GM18861 (cell line): ENCODE measurements at regions not wholly inside any gene's neighbourhood (a gene's known extent, or its start where the extent isn't known, plus 50 kb on each side); places are given as distances from the start of the nearest gene placed in this dataset.
"Not testable (repeated sequence)": the region's sequence is repeated elsewhere in the genome, so short reads cannot be mapped to it uniquely, and the experiment has no call there.

Experiments used
- ATAC-seq: cut with Tn5 transposase; IDR thresholded peaks from one replicate; pipeline ENCODE4 v1.9.1; 2021; ENCODE audit not compliant: unreplicated experiment

- no peak for ATAC-seq
Observed at GRCh38 chr6:66128656-66129055, 421.6 kb upstream of the EYS start.

- ATAC-seq: no peak
Observed at GRCh38 chr6:66128243-66128642, 421.2 kb upstream of the EYS start.

- ATAC-seq: no peak
Observed at GRCh38 chr6:66127061-66127460, 420.0 kb upstream of the EYS start.

GRCh38 chr6:66126358-66126757 is 419.3 kb upstream of the EYS start:
- no peak for ATAC-seq

GRCh38 chr6:66103954-66104353 is 396.9 kb upstream of the EYS start:
- ATAC-seq: no peak

- no peak for ATAC-seq
Observed at GRCh38 chr6:66103354-66103753, 396.3 kb upstream of the EYS start.

- ATAC-seq: no peak
Observed at GRCh38 chr6:66096679-66097078, 389.7 kb upstream of the EYS start.

GRCh38 chr6:66094615-66095014 is 387.6 kb upstream of the EYS start:
- no peak for ATAC-seq

GRCh38 chr6:66092306-66092705 is 385.3 kb upstream of the EYS start:
- not testable (repeated sequence) for ATAC-seq

GRCh38 chr6:66086532-66086931 is 379.5 kb upstream of the EYS start:
- ATAC-seq: no peak

- ATAC-seq: no peak
Observed at GRCh38 chr6:66082914-66083313, 375.9 kb upstream of the EYS start.

- ATAC-seq: no peak
Observed at GRCh38 chr6:66068907-66069306, 361.9 kb upstream of the EYS start.

GRCh38 chr6:66068033-66068432 is 361.0 kb upstream of the EYS start:
- ATAC-seq: no peak

GRCh38 chr6:66065313-66065712 is 358.3 kb upstream of the EYS start:
- ATAC-seq: no peak

GRCh38 chr6:66057034-66057433 is 350.0 kb upstream of the EYS start:
- ATAC-seq: no peak

GRCh38 chr6:66054967-66055366 is 347.9 kb upstream of the EYS start:
- ATAC-seq: no peak

GRCh38 chr6:66051812-66052211 is 344.8 kb upstream of the EYS start:
- no peak for ATAC-seq

GRCh38 chr6:66048684-66049474 is 341.9 kb upstream of the EYS start:
- no peak for ATAC-seq

- no peak for ATAC-seq
Observed at GRCh38 chr6:66032626-66033025, 325.6 kb upstream of the EYS start.

GRCh38 chr6:66029391-66029790 is 322.4 kb upstream of the EYS start:
- ATAC-seq: no peak

GRCh38 chr6:65999288-65999791 is 292.3 kb upstream of the EYS start:
- no peak for ATAC-seq

GRCh38 chr6:65998544-65998943 is 291.5 kb upstream of the EYS start:
- no peak for ATAC-seq

GRCh38 chr6:65997539-65997938 is 290.5 kb upstream of the EYS start:
- no peak for ATAC-seq
